ENCODE measurements at regions not wholly inside any gene's neighbourhood (a gene's known extent, or its start where the extent isn't known, plus 50 kb on each side); places are given as distances from the start of the nearest gene placed in this dataset.

DNA sequence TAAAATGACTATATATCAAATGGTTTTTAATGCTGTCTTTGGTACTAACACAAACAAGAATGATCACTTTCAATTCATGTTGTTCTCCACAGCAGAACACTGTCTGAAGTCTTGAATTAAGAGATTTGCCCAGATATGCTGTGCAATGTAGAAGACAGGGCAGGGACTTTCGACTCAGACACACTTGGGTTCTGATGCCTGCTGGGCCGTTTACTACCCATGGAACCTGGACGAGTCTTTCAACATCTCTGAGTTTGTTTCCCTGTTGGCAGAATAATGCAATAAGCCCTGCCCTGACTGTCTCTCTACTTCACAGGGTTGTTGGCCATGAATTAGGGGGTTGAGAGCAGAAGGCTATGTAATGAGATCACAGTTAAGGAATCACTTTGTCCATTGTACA, 162.6 kb upstream of the TMPO start:
- in situ Hi-C loops (cut with MboI; ENCODE audit: low pct_unique_long_range_greater_than_20kb, low sequenced_read_pairs, unreplicated experiment), result no loop called here
- no peak for DNase-seq (ENCODE audit: low spot score)
- TF ChIP-seq CTCF (IDR thresholded peaks at IDR 0.05; ENCODE audit: extremely low read depth, insufficient read depth, missing control alignments), result no peak

- in situ Hi-C loops (cut with MboI; ENCODE audit: low pct_unique_long_range_greater_than_20kb, low sequenced_read_pairs, unreplicated experiment), result no loop called here
Observed at GRCh38 chr12:98354520-98355035, 160.8 kb upstream of the TMPO start.

DNA sequence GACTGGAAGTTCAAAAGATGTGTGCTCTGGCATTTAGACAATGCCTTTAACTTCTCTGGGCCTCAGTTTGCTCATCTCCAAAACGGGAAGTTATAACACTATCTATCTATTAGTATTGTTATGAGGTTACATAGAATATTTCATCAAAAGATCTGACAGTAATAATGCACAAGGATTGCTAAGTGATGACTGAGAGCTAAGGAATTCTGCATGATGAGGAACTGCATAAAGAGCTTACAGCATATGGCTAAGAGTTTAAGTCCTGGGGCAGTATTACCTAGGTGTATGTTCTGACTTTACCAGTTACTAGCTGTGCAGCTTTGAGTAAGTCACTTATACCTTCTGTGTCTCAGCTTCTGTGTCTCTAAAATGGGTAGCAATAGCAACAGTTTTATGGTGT, 160.1 kb upstream of the TMPO start:
- no peak for TF ChIP-seq CTCF (IDR thresholded peaks at IDR 0.05; ENCODE audit: extremely low read depth, insufficient read depth, missing control alignments)
- DNase-seq (ENCODE audit: low spot score), result no peak
- in situ Hi-C loops (cut with MboI; ENCODE audit: low pct_unique_long_range_greater_than_20kb, low sequenced_read_pairs, unreplicated experiment), result no loop called here

More at GRCh38 chr12:98354520-98355035, 160.8 kb upstream of the TMPO start:
- no peak for DNase-seq (ENCODE audit: low spot score)
- TF ChIP-seq CTCF (IDR thresholded peaks at IDR 0.05; ENCODE audit: extremely low read depth, insufficient read depth, missing control alignments), result no peak

- no peak for TF ChIP-seq CTCF (IDR thresholded peaks at IDR 0.05; ENCODE audit: extremely low read depth, insufficient read depth, missing control alignments)
- in situ Hi-C loops (cut with MboI; ENCODE audit: low pct_unique_long_range_greater_than_20kb, low sequenced_read_pairs, unreplicated experiment), result no loop called here
- no peak for DNase-seq (ENCODE audit: low spot score)
Observed at GRCh38 chr12:98355933-98356332, 159.5 kb upstream of the TMPO start.

DNA sequence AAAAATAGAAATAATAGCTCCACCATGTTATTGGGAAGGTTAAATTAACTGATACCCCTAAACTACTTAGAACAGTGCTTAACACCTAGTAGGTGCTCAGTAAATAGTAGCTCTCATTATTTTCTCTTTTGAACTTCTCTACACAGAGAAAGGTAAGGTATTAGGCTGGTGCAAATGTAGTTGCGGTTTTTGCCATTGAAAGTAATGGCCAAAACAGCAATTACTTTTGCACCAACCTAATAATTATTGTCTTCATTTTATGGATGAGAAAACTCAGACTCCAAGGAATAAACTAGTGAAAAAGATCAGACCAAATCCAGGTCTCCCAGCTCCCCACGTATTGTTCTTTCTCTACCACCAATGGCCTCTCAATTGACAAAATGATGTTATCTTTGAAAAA, 157.2 kb upstream of the TMPO start:
- no peak for DNase-seq (ENCODE audit: low spot score)
- in situ Hi-C loops (cut with MboI; ENCODE audit: low pct_unique_long_range_greater_than_20kb, low sequenced_read_pairs, unreplicated experiment), result no loop called here
- TF ChIP-seq CTCF (IDR thresholded peaks at IDR 0.05; ENCODE audit: extremely low read depth, insufficient read depth, missing control alignments), result no peak

DNA sequence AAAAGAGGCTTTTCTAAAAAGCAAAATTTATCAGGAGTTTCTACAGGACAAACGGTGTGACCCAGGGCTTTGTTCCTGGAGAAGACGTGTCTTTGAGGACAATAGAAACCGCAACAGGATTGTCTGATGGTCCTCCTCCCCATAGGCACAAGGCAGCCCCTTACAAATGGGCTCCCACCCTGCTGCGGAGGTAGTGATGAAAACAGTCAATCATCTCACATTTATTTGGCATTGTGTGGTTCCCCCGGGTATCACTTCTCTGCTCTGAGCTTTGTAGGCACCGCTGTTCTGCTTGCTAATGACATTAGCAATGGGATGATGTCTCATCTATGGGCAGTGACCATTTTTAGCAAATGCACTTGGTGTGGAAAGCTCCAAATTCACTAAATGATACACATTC, 155.5 kb upstream of the TMPO start:
- DNase-seq (ENCODE audit: low spot score), result no peak
- in situ Hi-C loops (cut with MboI; ENCODE audit: low pct_unique_long_range_greater_than_20kb, low sequenced_read_pairs, unreplicated experiment), result no loop called here

More for the DNA sequence above, 155.5 kb upstream of the TMPO start:
- no peak for TF ChIP-seq CTCF (IDR thresholded peaks at IDR 0.05; ENCODE audit: extremely low read depth, insufficient read depth, missing control alignments)

Measured in GM13977 (cell line).